Neural cell (in vitro differentiated cells): ENCODE measurements at regions not wholly inside any gene's neighbourhood (a gene's known extent, or its start where the extent isn't known, plus 50 kb on each side); places are given as distances from the start of the nearest gene placed in this dataset.

Experiments
- H2AFZ ChIP-seq: fragments of 200-600, 300-800 bp; sonication (generic), shearing (Covaris generic); 2 replicates; pipeline ENCODE4 v1.6.0; 2014; ENCODE audit warnings: low read depth, mild to moderate bottlenecking, antibody characterized with exemption, low read length, moderate library complexity
- H3F3A ChIP-seq: fragments of 200-600 bp; shearing (Covaris generic); 2 replicates; pipeline ENCODE4 v1.6.1; 2016; ENCODE audit warnings: mild to moderate bottlenecking, moderate library complexity, mixed read lengths, antibody characterized with exemption, low read length; ENCODE audit not compliant: insufficient read depth, poor library complexity, severe bottlenecking
- H3K27ac ChIP-seq: fragments of 200-600, 300-800 bp; sonication (generic), shearing (Covaris generic); 2 replicates; pipeline ENCODE4 v1.5.1; 2014; ENCODE audit warnings: mild to moderate bottlenecking, low read length, moderate library complexity
- H3K27me3 ChIP-seq: fragments of 300-800, 200-600 bp; sonication (generic), shearing (Covaris generic); 2 replicates; pipeline ENCODE4 v1.6.0; 2014; ENCODE audit warnings: mild to moderate bottlenecking, low read depth, low read length, moderate library complexity; ENCODE audit not compliant: insufficient read depth
- H3K36me3 ChIP-seq: fragments of 300-800, 200-600 bp; sonication (generic), shearing (Covaris generic); 2 replicates; pipeline ENCODE4 v1.5.1; 2014; ENCODE audit warnings: mild to moderate bottlenecking, antibody characterized with exemption, low read length, moderate library complexity; ENCODE audit not compliant: insufficient read depth
- H3K4me2 ChIP-seq: fragments of 300-800, 200-600 bp; sonication (generic), shearing (Covaris generic); 2 replicates; pipeline ENCODE4 v1.6.0; 2014; ENCODE audit warnings: mild to moderate bottlenecking, low read length
- H3K4me3 ChIP-seq: fragments of 300-800, 200-600 bp; sonication (generic), shearing (Covaris generic); 2 replicates; pipeline ENCODE4 v1.5.1; 2014; ENCODE audit warnings: mild to moderate bottlenecking, low read length, moderate library complexity
- H3K79me2 ChIP-seq: fragments of 200-600 bp; shearing (Covaris generic); replicated peaks from 2 replicates; pipeline ENCODE4 v1.6.0; 2014; ENCODE audit warnings: mild to moderate bottlenecking, low read length, moderate library complexity; ENCODE audit not compliant: insufficient read depth
- H3K9ac ChIP-seq: fragments of 300-800, 200-600 bp; sonication (generic), shearing (Covaris generic); 2 replicates; pipeline ENCODE4 v1.6.1; 2016; ENCODE audit warnings: mild to moderate bottlenecking, low read length, mixed read lengths
- H3K9me2 ChIP-seq: fragments of 200-600 bp; shearing (Covaris generic); 2 replicates; pipeline ENCODE4 v1.6.1; 2016; ENCODE audit warnings: mild to moderate bottlenecking, low read length, mixed read lengths; ENCODE audit not compliant: insufficient read depth
- H3K9me3 ChIP-seq: fragments of 200-600, 300-800 bp; sonication (generic), shearing (Covaris generic); 2 replicates; pipeline ENCODE4 v1.6.1; 2016; ENCODE audit warnings: mild to moderate bottlenecking, mixed run types, low read length, moderate library complexity, mixed read lengths
- H4K20me1 ChIP-seq: fragments of 200-600 bp; shearing (Covaris generic); 2 replicates; pipeline ENCODE4 v1.6.1; 2016; ENCODE audit warnings: mild to moderate bottlenecking, mixed run types; ENCODE audit not compliant: insufficient read depth
- EP300 ChIP-seq: fragments of 450-650 bp; conservative IDR thresholded peaks from 2 replicates; pipeline ENCODE4 v1.6.1; 2014; ENCODE audit warnings: antibody characterized with exemption, mild to moderate bottlenecking, moderate library complexity; ENCODE audit not compliant: poor library complexity, severe bottlenecking
- EZH2 ChIP-seq: fragments of 200-600, 300-800 bp; shearing (Covaris generic), sonication (generic); IDR thresholded peaks from 2 replicates; pipeline ENCODE4 v1.6.1; 2014; ENCODE audit warnings: antibody characterized with exemption, low read length, borderline replicate concordance, mild to moderate bottlenecking; ENCODE audit not compliant: insufficient read depth, poor library complexity, severe bottlenecking
- MXI1 ChIP-seq: fragments of 450-650 bp; conservative IDR thresholded peaks from 2 replicates; pipeline ENCODE4 v1.6.1; 2014; ENCODE audit warnings: antibody characterized with exemption, mild to moderate bottlenecking; ENCODE audit not compliant: poor library complexity, severe bottlenecking
- POLR2AphosphoS5 ChIP-seq: IDR thresholded peaks from 2 replicates; pipeline ENCODE4 v1.6.1; 2012
- RAD21 ChIP-seq: fragments of 450-650 bp; conservative IDR thresholded peaks from 2 replicates; pipeline ENCODE4 v1.6.1; 2014; ENCODE audit warnings: antibody characterized with exemption, mild to moderate bottlenecking, moderate library complexity
- SMC3 ChIP-seq: fragments of 450-650 bp; conservative IDR thresholded peaks from 2 replicates; pipeline ENCODE4 v1.6.1; 2014; ENCODE audit warnings: antibody characterized with exemption, mild to moderate bottlenecking, moderate library complexity; ENCODE audit not compliant: poor library complexity
- TAF1 ChIP-seq: IDR thresholded peaks from 2 replicates; pipeline ENCODE4 v1.6.1; 2012; ENCODE audit warnings: low read depth
- TF ChIP-seq, protein P1 (sequence below): fragments of 450-650 bp; IDR thresholded peaks from 2 replicates; pipeline ENCODE4 v1.5.1; 2014; ENCODE audit warnings: antibody characterized with exemption, mild to moderate bottlenecking, moderate library complexity; ENCODE audit not compliant: poor library complexity, severe bottlenecking
- TF ChIP-seq, protein P2 (sequence below): IDR thresholded peaks from 2 replicates; pipeline ENCODE4 v1.6.1; 2012; ENCODE audit warnings: borderline replicate concordance

DNA sequence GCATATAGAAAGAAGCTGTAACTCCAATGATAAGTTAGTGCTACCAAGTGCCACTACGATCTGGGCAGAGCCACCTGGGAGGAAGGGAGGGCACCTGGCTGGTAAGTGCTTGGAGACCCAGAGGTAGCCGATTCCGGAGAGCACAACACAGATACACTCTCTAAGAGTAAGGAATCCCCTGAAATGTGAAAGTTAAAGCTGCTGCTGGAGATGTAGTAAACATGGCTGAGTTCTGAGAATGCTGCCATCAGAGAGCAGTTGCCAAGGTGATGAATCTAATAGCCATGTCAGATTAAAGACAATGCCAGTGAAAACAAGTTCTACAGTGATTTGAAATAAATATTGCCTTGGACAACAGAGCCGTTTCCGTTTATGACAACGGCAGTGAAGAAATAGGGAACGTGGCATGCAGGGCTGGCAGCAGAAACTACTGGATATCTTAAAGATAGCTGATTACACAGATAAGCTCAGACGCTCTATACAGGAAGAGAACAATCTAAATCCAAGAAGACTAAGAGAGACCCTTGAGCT, 561.2 kb upstream of the C9orf72 start:
- H3F3A ChIP-seq = no peaks in the 10 kb centered on the region
- H3K4me3 ChIP-seq = peak overlapping the region; percentile 28
- H3K4me2 ChIP-seq = peak overlapping the region; percentile 15
- peak; percentile 53 for TF ChIP-seq EP300
- TF ChIP-seq POLR2AphosphoS5 = peak; percentile 60
- TF ChIP-seq, protein P1, sequence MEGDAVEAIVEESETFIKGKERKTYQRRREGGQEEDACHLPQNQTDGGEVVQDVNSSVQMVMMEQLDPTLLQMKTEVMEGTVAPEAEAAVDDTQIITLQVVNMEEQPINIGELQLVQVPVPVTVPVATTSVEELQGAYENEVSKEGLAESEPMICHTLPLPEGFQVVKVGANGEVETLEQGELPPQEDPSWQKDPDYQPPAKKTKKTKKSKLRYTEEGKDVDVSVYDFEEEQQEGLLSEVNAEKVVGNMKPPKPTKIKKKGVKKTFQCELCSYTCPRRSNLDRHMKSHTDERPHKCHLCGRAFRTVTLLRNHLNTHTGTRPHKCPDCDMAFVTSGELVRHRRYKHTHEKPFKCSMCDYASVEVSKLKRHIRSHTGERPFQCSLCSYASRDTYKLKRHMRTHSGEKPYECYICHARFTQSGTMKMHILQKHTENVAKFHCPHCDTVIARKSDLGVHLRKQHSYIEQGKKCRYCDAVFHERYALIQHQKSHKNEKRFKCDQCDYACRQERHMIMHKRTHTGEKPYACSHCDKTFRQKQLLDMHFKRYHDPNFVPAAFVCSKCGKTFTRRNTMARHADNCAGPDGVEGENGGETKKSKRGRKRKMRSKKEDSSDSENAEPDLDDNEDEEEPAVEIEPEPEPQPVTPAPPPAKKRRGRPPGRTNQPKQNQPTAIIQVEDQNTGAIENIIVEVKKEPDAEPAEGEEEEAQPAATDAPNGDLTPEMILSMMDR = no peak
- peak; percentile 19 for TF ChIP-seq RAD21
- H3K9me2 ChIP-seq = no peaks in the 10 kb centered on the region
- no peak overlapping the region for H3K9ac ChIP-seq
- H3K79me2 ChIP-seq = no peaks in the 10 kb centered on the region
- H3K9me3 ChIP-seq = no peaks in the 10 kb centered on the region
- no peak overlapping the region for H2AFZ ChIP-seq
- H4K20me1 ChIP-seq = no peaks in the 10 kb centered on the region
- H3K36me3 ChIP-seq = no peaks in the 10 kb centered on the region
- H3K27ac ChIP-seq = peak overlapping the region; percentile 48
- H3K27me3 ChIP-seq = no peaks in the 10 kb centered on the region

DNA sequence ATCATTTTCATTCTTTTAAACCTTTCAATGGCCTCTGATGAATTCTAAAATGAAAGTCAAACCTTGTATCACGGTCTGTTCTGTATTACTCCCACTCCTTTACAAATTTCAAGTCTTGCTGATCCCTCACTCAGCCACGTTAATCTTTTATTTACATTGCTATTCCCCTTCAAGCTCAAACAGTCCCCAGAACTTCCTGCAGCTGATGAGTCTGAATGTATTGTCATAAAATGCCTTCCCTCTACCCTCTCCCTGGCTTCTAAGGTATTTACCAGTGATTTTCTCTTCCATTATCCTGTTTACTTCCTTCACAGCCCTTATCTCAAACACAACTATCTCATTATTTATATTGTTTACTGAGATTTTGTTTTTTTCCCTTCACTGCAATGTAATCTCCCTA, 562.3 kb upstream of the C9orf72 start:
- no peaks in the 10 kb centered on the region for H3F3A ChIP-seq
- H3K27ac ChIP-seq = no peak overlapping the region
- no peaks in the 10 kb centered on the region for H3K36me3 ChIP-seq
- no peaks in the 10 kb centered on the region for H3K27me3 ChIP-seq
- H3K4me3 ChIP-seq = no peak overlapping the region
- H3K9me2 ChIP-seq = no peaks in the 10 kb centered on the region
- H3K9ac ChIP-seq = no peak overlapping the region
- H2AFZ ChIP-seq = no peak overlapping the region
- TF ChIP-seq SMC3 = no peak
- no peak for TF ChIP-seq MXI1
- no peak for TF ChIP-seq RAD21
- TF ChIP-seq EP300 = no peak
- TF ChIP-seq, protein P2, sequence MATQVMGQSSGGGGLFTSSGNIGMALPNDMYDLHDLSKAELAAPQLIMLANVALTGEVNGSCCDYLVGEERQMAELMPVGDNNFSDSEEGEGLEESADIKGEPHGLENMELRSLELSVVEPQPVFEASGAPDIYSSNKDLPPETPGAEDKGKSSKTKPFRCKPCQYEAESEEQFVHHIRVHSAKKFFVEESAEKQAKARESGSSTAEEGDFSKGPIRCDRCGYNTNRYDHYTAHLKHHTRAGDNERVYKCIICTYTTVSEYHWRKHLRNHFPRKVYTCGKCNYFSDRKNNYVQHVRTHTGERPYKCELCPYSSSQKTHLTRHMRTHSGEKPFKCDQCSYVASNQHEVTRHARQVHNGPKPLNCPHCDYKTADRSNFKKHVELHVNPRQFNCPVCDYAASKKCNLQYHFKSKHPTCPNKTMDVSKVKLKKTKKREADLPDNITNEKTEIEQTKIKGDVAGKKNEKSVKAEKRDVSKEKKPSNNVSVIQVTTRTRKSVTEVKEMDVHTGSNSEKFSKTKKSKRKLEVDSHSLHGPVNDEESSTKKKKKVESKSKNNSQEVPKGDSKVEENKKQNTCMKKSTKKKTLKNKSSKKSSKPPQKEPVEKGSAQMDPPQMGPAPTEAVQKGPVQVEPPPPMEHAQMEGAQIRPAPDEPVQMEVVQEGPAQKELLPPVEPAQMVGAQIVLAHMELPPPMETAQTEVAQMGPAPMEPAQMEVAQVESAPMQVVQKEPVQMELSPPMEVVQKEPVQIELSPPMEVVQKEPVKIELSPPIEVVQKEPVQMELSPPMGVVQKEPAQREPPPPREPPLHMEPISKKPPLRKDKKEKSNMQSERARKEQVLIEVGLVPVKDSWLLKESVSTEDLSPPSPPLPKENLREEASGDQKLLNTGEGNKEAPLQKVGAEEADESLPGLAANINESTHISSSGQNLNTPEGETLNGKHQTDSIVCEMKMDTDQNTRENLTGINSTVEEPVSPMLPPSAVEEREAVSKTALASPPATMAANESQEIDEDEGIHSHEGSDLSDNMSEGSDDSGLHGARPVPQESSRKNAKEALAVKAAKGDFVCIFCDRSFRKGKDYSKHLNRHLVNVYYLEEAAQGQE = no peak
- no peak for TF ChIP-seq POLR2AphosphoS5
- TF ChIP-seq TAF1 = no peak
- no peak for TF ChIP-seq EZH2
- TF ChIP-seq, protein P1 = no peak
- no peaks in the 10 kb centered on the region for H4K20me1 ChIP-seq
- no peaks in the 10 kb centered on the region for H3K79me2 ChIP-seq
- no peaks in the 10 kb centered on the region for H3K9me3 ChIP-seq
- no peak overlapping the region for H3K4me2 ChIP-seq
